CD14-positive monocyte (primary cell): ENCODE measurements at regions not wholly inside any gene's neighbourhood (a gene's known extent, or its start where the extent isn't known, plus 50 kb on each side); places are given as distances from the start of the nearest gene placed in this dataset.

Source experiments
- DNase-seq, 3 donors: peaks; one replicate each; pipeline ENCODE4 v3.0.0-alpha.2; 2011 to 2022
- H2AFZ ChIP-seq: 2 replicates; pipeline ENCODE4 v1.6.0; 2012; ENCODE audit warnings: mild to moderate bottlenecking, low read depth, low read length, inconsistent platforms; ENCODE audit not compliant: insufficient read depth, poor library complexity, severe bottlenecking
- H3K27ac ChIP-seq, 2 donors: 1 replicate in 1 of 2; 2 replicates in 1 of 2; pipeline ENCODE4 v1.5.1; 2012 to 2013; ENCODE audit warnings: low read length in 2 of 2, control low read depth in 1 of 2, inconsistent platforms in 1 of 2, low read depth in 1 of 2, mild to moderate bottlenecking in 1 of 2
- H3K27me3 ChIP-seq, 2 donors: one replicate each; pipeline versions ENCODE4 v1.6.0 to v1.6.1; 2011 to 2013; ENCODE audit warnings: low read length in 2 of 2; ENCODE audit not compliant: control insufficient read depth in 2 of 2, insufficient read depth in 2 of 2
- H3K36me3 ChIP-seq, 2 donors: replicated peaks in 1 of 2; 1 replicate in 1 of 2; 2 replicates in 1 of 2; pipeline versions ENCODE4 v1.5.1 to v1.6.1; 2012 to 2013; ENCODE audit warnings: low read length in 2 of 2, control low read depth in 1 of 2, inconsistent platforms in 1 of 2, mild to moderate bottlenecking in 1 of 2; ENCODE audit not compliant: insufficient read depth in 2 of 2, control insufficient read depth in 1 of 2
- H3K4me1 ChIP-seq, 2 donors: 1 replicate in 1 of 2; 2 replicates in 1 of 2; pipeline versions ENCODE4 v1.5.1 to v1.6.1; 2012 to 2013; ENCODE audit warnings: low read length in 2 of 2, control low read depth in 1 of 2, inconsistent platforms in 1 of 2, mild to moderate bottlenecking in 1 of 2, moderate library complexity in 1 of 2; ENCODE audit not compliant: insufficient read depth in 2 of 2, control insufficient read depth in 1 of 2
- H3K4me2 ChIP-seq: replicated peaks from 2 replicates; pipeline ENCODE3; 2012; ENCODE audit warnings: low read length, moderate library complexity, mild to moderate bottlenecking; ENCODE audit not compliant: poor library complexity, severe bottlenecking; ENCODE audit errors: extremely low read depth
- H3K4me3 ChIP-seq, 3 experiments: fragments of 200-600 bp in 1 of 3; sonication (generic) in 1 of 3; replicated peaks in 1 of 3; 1 replicate in 2 of 3; 2 replicates in 1 of 3; pipeline ENCODE4 v1.5.1; 2011 to 2013; ENCODE audit warnings: low read length in 3 of 3, mild to moderate bottlenecking in 3 of 3, control low read depth in 2 of 3, low read depth in 2 of 3, inconsistent platforms in 1 of 3, moderate library complexity in 1 of 3
- H3K79me2 ChIP-seq: 2 replicates; pipeline ENCODE4 v1.6.0; 2012; ENCODE audit warnings: mild to moderate bottlenecking, control low read depth, inconsistent platforms, low read length, moderate library complexity; ENCODE audit not compliant: insufficient read depth
- H3K9ac ChIP-seq: 2 replicates; pipeline ENCODE4 v1.6.0; 2017; ENCODE audit warnings: low read length, mild to moderate bottlenecking; ENCODE audit not compliant: insufficient read depth, poor library complexity, severe bottlenecking
- H3K9me3 ChIP-seq, 2 donors: replicated peaks in 1 of 2; 1 replicate in 1 of 2; 2 replicates in 1 of 2; pipeline versions ENCODE4 v1.5.1 to v1.6.1; 2012 to 2013; ENCODE audit warnings: low read length in 2 of 2, control low read depth in 1 of 2; ENCODE audit not compliant: control insufficient read depth in 1 of 2, insufficient read depth in 1 of 2
- H4K20me1 ChIP-seq: 2 replicates; pipeline ENCODE4 v1.6.0; 2012; ENCODE audit warnings: mild to moderate bottlenecking, low read length, control low read depth, moderate library complexity; ENCODE audit not compliant: insufficient read depth
- H3K27ac Mint-ChIP-seq, 7 donors: one replicate each; pipeline ENCODE4 v1.8.0; 2020; ENCODE audit warnings: mild to moderate bottlenecking in 7 of 7, mixed read lengths in 7 of 7, moderate library complexity in 6 of 7, inconsistent platforms in 2 of 7
- H3K27me3 Mint-ChIP-seq, 3 donors: one replicate each; pipeline ENCODE4 v1.8.0; 2021 to 2022; ENCODE audit warnings: low read depth in 3 of 3, mild to moderate bottlenecking in 3 of 3, mixed read lengths in 3 of 3, moderate library complexity in 3 of 3, inconsistent platforms in 1 of 3
- H3K36me3 Mint-ChIP-seq, 2 donors: one replicate each; pipeline ENCODE4 v1.8.0; 2020; ENCODE audit warnings: mixed read lengths in 2 of 2, inconsistent platforms in 1 of 2, mild to moderate bottlenecking in 1 of 2
- H3K4me1 Mint-ChIP-seq: one replicate; pipeline ENCODE4 v1.8.0; 2020; ENCODE audit warnings: mild to moderate bottlenecking, mixed read lengths
- H3K4me3 Mint-ChIP-seq, 2 donors: one replicate each; pipeline ENCODE4 v1.8.0; 2020; ENCODE audit warnings: mild to moderate bottlenecking in 2 of 2, mixed read lengths in 2 of 2, moderate library complexity in 1 of 2
- H3K9me3 Mint-ChIP-seq, 7 donors: one replicate each; pipeline ENCODE4 v1.8.0; 2020 to 2022; ENCODE audit warnings: mixed read lengths in 7 of 7, mild to moderate bottlenecking in 6 of 7, moderate library complexity in 6 of 7, inconsistent platforms in 2 of 7
- CTCF ChIP-seq: fragments of 200-600 bp; IDR thresholded peaks from one replicate; pipeline ENCODE4 v1.8.0; 2022; ENCODE audit warnings: antibody characterized with exemption, mild to moderate bottlenecking
- WGBS: methylation state at CpG from one replicate; pipeline ENCODE4 v1.1.5; 2013; ENCODE audit warnings: missing lambda C conversion rate; ENCODE audit not compliant: insufficient coverage; 5-methylcytosine and 5-hydroxymethylcytosine counted together
- intact Hi-C, 2 donors: fragments of 100-400 bp; cut with micrococcal nuclease; formaldehyde crosslinking; loops; one replicate each; pipeline versions ENCODE4 v1.15.0 to v1.15.1; 2023

- Histone ChIP-seq H3K4me3 (no peak overlapping the region), H3K27me3 (no peaks in the 10 kb centered on the region), H3K4me2 (no peak overlapping the region), H3K4me1 (no peaks in the 10 kb centered on the region), H3K79me2 (no peaks in the 10 kb centered on the region), H3K9ac (no peak overlapping the region), H3K27ac (no peak overlapping the region), H4K20me1 (no peaks in the 10 kb centered on the region), H2AFZ (no peak overlapping the region), H3K9me3 (peaks cover 0 to 12% of the 10 kb centered on the region in 2 donors), H3K36me3 (no peaks in the 10 kb centered on the region)
- Mint-ChIP-seq H3K27me3 (peaks cover 0 to 4% (median 1%) of the 10 kb centered on the region in 3 donors), H3K9me3 (peaks cover 3 to 13% (median 8%) of the 10 kb centered on the region in 7 donors), H3K4me1 (no peaks in the 10 kb centered on the region), H3K27ac (no peak overlapping the region), H3K36me3 (no peaks in the 10 kb centered on the region), H3K4me3 (no peak overlapping the region)
- no peak for TF ChIP-seq CTCF
- DNase-seq = no peak
- WGBS = 71% methylated on average over 7 of the region's 23 CpGs
- intact Hi-C loops = no loop called here
These were observed 289.5 kb downstream of the IRX2 start for GRCh38 chr5:2461701-2462691.

GRCh38 chr5:2460098-2460497 is 291.4 kb downstream of the IRX2 start:
- no peaks in the 10 kb centered on the region for H3K4me1 Mint-ChIP-seq
- Histone ChIP-seq H3K9ac (no peak overlapping the region), H3K79me2 (no peaks in the 10 kb centered on the region), H3K4me1 (no peaks in the 10 kb centered on the region), H3K9me3 (peaks cover 0 to 8% of the 10 kb centered on the region in 2 donors), H3K4me2 (no peak overlapping the region), H3K27ac (no peak overlapping the region), H3K36me3 (no peaks in the 10 kb centered on the region), H2AFZ (no peak overlapping the region), H3K4me3 (no peak overlapping the region), H4K20me1 (no peaks in the 10 kb centered on the region), H3K27me3 (no peaks in the 10 kb centered on the region)
- peaks cover 3 to 13% (median 6%) of the 10 kb centered on the region in 7 donors for H3K9me3 Mint-ChIP-seq
- DNase-seq = no peak
- H3K27me3 Mint-ChIP-seq = peaks cover 0 to 3% (median 1%) of the 10 kb centered on the region in 3 donors
- WGBS = 92% methylated on average over 2 of the region's 3 CpGs
- no peak for TF ChIP-seq CTCF
- intact Hi-C loops = no loop called here
- H3K36me3 Mint-ChIP-seq = no peaks in the 10 kb centered on the region
- no peak overlapping the region for H3K27ac Mint-ChIP-seq
- no peak overlapping the region for H3K4me3 Mint-ChIP-seq
